ENCODE measurements at regions not wholly inside any gene's neighbourhood (a gene's known extent, or its start where the extent isn't known, plus 50 kb on each side); places are given as distances from the start of the nearest gene placed in this dataset.

- ATAC-seq (no peak), DNase-seq (ENCODE audit: low read depth, low spot score) (no peak)
- H3K36me3 ChIP-seq (ENCODE audit: control insufficient read depth, insufficient read depth, low read length): no peaks in the 10 kb centered on the region
- no peaks in the 10 kb centered on the region for H3K9me3 ChIP-seq (ENCODE audit: control insufficient read depth, insufficient read depth, low read depth, low read length)
- BruUV-seq (replicated peaks): no TSS peak
- H3K4me3 ChIP-seq (ENCODE audit: low read depth in 2 of 2, low read length in 2 of 2): no peak overlapping the region
- no peaks in the 10 kb centered on the region for H3K4me1 ChIP-seq (ENCODE audit: control insufficient read depth, insufficient read depth, low read length)
- intact Hi-C loops (cut with micrococcal nuclease; ENCODE audit: unreplicated experiment): no loop called here
- in situ Hi-C loops (cut with HindIII; ENCODE audit: low pct_unique_long_range_greater_than_20kb, low sequenced_read_pairs): no loop called here
- H3K27me3 ChIP-seq (ENCODE audit: control insufficient read depth, insufficient read depth, low read length): no peaks in the 10 kb centered on the region
- ChIA-PET CTCF (no interaction called here), POLR2A (no interaction called here)
- TF ChIP-seq TCF7L2 (IDR thresholded peaks at IDR 0.05; ENCODE audit: low read depth, low read length): no peak
- no peak for TF ChIP-seq REST (IDR thresholded peaks at IDR 0.05; ENCODE audit: insufficient read depth in 1 of 2, low read depth in 2 of 2, low read length in 1 of 2)
- TF ChIP-seq POLR2AphosphoS5 (IDR thresholded peaks at IDR 0.05; ENCODE audit: low read depth, low read length): no peak
- no peak for TF ChIP-seq CTCF (IDR thresholded peaks at IDR 0.05)
- TF ChIP-seq SIN3A (IDR thresholded peaks at IDR 0.05; ENCODE audit: borderline replicate concordance, insufficient read depth, low read depth, low read length): no peak
- H3K27ac ChIP-seq (ENCODE audit: low read length): no peak overlapping the region
These were observed 168.5 kb upstream of the SALL4 start for GRCh38 chr20:51970858-51971257.

GRCh38 chr20:51969191-51969590 is 166.9 kb upstream of the SALL4 start:
- DNase-seq (ENCODE audit: low read depth, low spot score) (no peak), ATAC-seq (no peak)
- H3K4me3 ChIP-seq (ENCODE audit: low read depth in 2 of 2, low read length in 2 of 2): no peak overlapping the region
- TF ChIP-seq REST (IDR thresholded peaks at IDR 0.05; ENCODE audit: insufficient read depth in 1 of 2, low read depth in 2 of 2, low read length in 1 of 2) (no peak), POLR2AphosphoS5 (IDR thresholded peaks at IDR 0.05; ENCODE audit: low read depth, low read length) (no peak), CTCF (IDR thresholded peaks at IDR 0.05) (no peak), TCF7L2 (IDR thresholded peaks at IDR 0.05; ENCODE audit: low read depth, low read length) (no peak), SIN3A (IDR thresholded peaks at IDR 0.05; ENCODE audit: borderline replicate concordance, insufficient read depth, low read depth, low read length) (no peak)
- in situ Hi-C loops (cut with HindIII; ENCODE audit: low pct_unique_long_range_greater_than_20kb, low sequenced_read_pairs): no loop called here
- ChIA-PET POLR2A (no interaction called here), CTCF (interaction anchor here (0.7 kb wide), 1 partner anchor 19 kb away, joined by 4 read pairs; no protein-coding TSS in a partner anchor)
- no peaks in the 10 kb centered on the region for H3K4me1 ChIP-seq (ENCODE audit: control insufficient read depth, insufficient read depth, low read length)
- H3K36me3 ChIP-seq (ENCODE audit: control insufficient read depth, insufficient read depth, low read length): no peaks in the 10 kb centered on the region
- no peak overlapping the region for H3K27ac ChIP-seq (ENCODE audit: low read length)
- no peaks in the 10 kb centered on the region for H3K9me3 ChIP-seq (ENCODE audit: control insufficient read depth, insufficient read depth, low read depth, low read length)
- intact Hi-C loops (cut with micrococcal nuclease; ENCODE audit: unreplicated experiment): loop anchor here (5.0 kb wide), 1 partner anchor 332 kb away; no protein-coding TSS in a partner anchor
- no TSS peak for BruUV-seq (replicated peaks)
- H3K27me3 ChIP-seq (ENCODE audit: control insufficient read depth, insufficient read depth, low read length): no peaks in the 10 kb centered on the region
